KMS-11 (cell line): ENCODE measurements at regions not wholly inside any gene's neighbourhood (a gene's known extent, or its start where the extent isn't known, plus 50 kb on each side); places are given as distances from the start of the nearest gene placed in this dataset.

Source experiments
- H2AFZ ChIP-seq: fragments of 200-600 bp; sonication (generic); 2 replicates; pipeline ENCODE4 v1.6.1; 2016; ENCODE audit warnings: antibody characterized with exemption, mixed run types, low read depth
- H3K27ac ChIP-seq: fragments of 200-600 bp; sonication (generic); 2 replicates; pipeline ENCODE4 v1.6.1; 2016; ENCODE audit warnings: mild to moderate bottlenecking, mixed run types
- H3K27me3 ChIP-seq: fragments of 200-600 bp; sonication (generic); 2 replicates; pipeline ENCODE4 v1.6.1; 2017; ENCODE audit warnings: mild to moderate bottlenecking, low read depth, mixed run types, moderate library complexity; ENCODE audit not compliant: insufficient read depth
- H3K36me3 ChIP-seq: fragments of 200-600 bp; sonication (generic); 2 replicates; pipeline ENCODE4 v1.6.1; 2017; ENCODE audit warnings: mild to moderate bottlenecking, mixed run types; ENCODE audit not compliant: insufficient read depth
- H3K4me1 ChIP-seq: fragments of 200-600 bp; sonication (generic); 2 replicates; pipeline ENCODE4 v1.6.1; 2016; ENCODE audit warnings: mild to moderate bottlenecking, low read depth, mixed run types; ENCODE audit not compliant: poor library complexity, severe bottlenecking
- H3K4me2 ChIP-seq: fragments of 200-600 bp; sonication (generic); 2 replicates; pipeline ENCODE4 v1.7.0; 2016; ENCODE audit warnings: mild to moderate bottlenecking, mixed run types
- H3K4me3 ChIP-seq: fragments of 200-600 bp; sonication (generic); IDR thresholded peaks from 2 replicates; pipeline ENCODE4 v1.6.1; 2017; ENCODE audit warnings: low read depth, low read length, mixed read lengths; ENCODE audit not compliant: insufficient read depth
- H3K79me2 ChIP-seq: fragments of 200-600 bp; sonication (generic); 2 replicates; pipeline ENCODE4 v1.6.1; 2016; ENCODE audit warnings: low read depth, mixed run types; ENCODE audit not compliant: insufficient read depth
- H3K9ac ChIP-seq: fragments of 200-600 bp; sonication (generic); 2 replicates; pipeline ENCODE4 v1.6.1; 2016; ENCODE audit warnings: mild to moderate bottlenecking, mixed run types
- H4K20me1 ChIP-seq: fragments of 200-600 bp; sonication (generic); 2 replicates; pipeline ENCODE4 v1.6.1; 2016; ENCODE audit warnings: mild to moderate bottlenecking, mixed run types; ENCODE audit not compliant: insufficient read depth
- CTCF ChIP-seq: fragments of 200-600 bp; sonication (generic); conservative IDR thresholded peaks from 2 replicates; pipeline ENCODE4 v1.6.1; 2017; ENCODE audit warnings: low read depth, mild to moderate bottlenecking, antibody characterized with exemption, low read length, moderate library complexity, mixed read lengths

GRCh38 chr11:104324276-104324675 lies 160.3 kb upstream of the PDGFD start:
- Histone ChIP-seq H3K4me1 (no peaks in the 10 kb centered on the region), H3K27me3 (no peaks in the 10 kb centered on the region), H3K4me3 (no peak overlapping the region), H2AFZ (no peak overlapping the region), H3K4me2 (no peak overlapping the region), H3K9ac (no peak overlapping the region), H3K27ac (no peak overlapping the region), H3K36me3 (no peaks in the 10 kb centered on the region), H3K79me2 (no peaks in the 10 kb centered on the region), H4K20me1 (no peaks in the 10 kb centered on the region)
- TF ChIP-seq CTCF: no peak

GRCh38 chr11:104323841-104324240 lies 159.9 kb upstream of the PDGFD start:
- Histone ChIP-seq H3K36me3 (no peaks in the 10 kb centered on the region), H3K27ac (no peak overlapping the region)
- TF ChIP-seq CTCF: no peak

GRCh38 chr11:104322696-104323095 lies 158.7 kb upstream of the PDGFD start:
- Histone ChIP-seq H3K36me3 (no peaks in the 10 kb centered on the region), H3K4me2 (no peak overlapping the region), H3K79me2 (no peaks in the 10 kb centered on the region), H3K27me3 (no peaks in the 10 kb centered on the region), H2AFZ (no peak overlapping the region), H3K9ac (no peak overlapping the region), H3K4me1 (no peaks in the 10 kb centered on the region), H3K4me3 (no peak overlapping the region), H3K27ac (no peak overlapping the region), H4K20me1 (no peaks in the 10 kb centered on the region)
- no peak for TF ChIP-seq CTCF

More at GRCh38 chr11:104323841-104324240, 159.9 kb upstream of the PDGFD start:
- Histone ChIP-seq H3K79me2 (no peaks in the 10 kb centered on the region), H3K4me1 (no peaks in the 10 kb centered on the region), H3K4me3 (no peak overlapping the region), H3K27me3 (no peaks in the 10 kb centered on the region), H3K9ac (no peak overlapping the region), H4K20me1 (no peaks in the 10 kb centered on the region), H2AFZ (no peak overlapping the region), H3K4me2 (no peak overlapping the region)

- Histone ChIP-seq H3K4me3 (no peak overlapping the region), H3K27me3 (no peaks in the 10 kb centered on the region), H3K36me3 (no peaks in the 10 kb centered on the region), H2AFZ (no peak overlapping the region), H3K4me2 (no peak overlapping the region), H3K4me1 (no peaks in the 10 kb centered on the region), H4K20me1 (no peaks in the 10 kb centered on the region), H3K79me2 (no peaks in the 10 kb centered on the region), H3K9ac (no peak overlapping the region), H3K27ac (no peak overlapping the region)
- no peak for TF ChIP-seq CTCF
Observed at GRCh38 chr11:104320956-104321355, 157.0 kb upstream of the PDGFD start.
